SJCRH30 (cell line): ENCODE measurements at regions not wholly inside any gene's neighbourhood (a gene's known extent, or its start where the extent isn't known, plus 50 kb on each side); places are given as distances from the start of the nearest gene placed in this dataset.
"Not testable (repeated sequence)": the region's sequence is repeated elsewhere in the genome, so short reads cannot be mapped to it uniquely, and the experiment has no call there.

Source experiments
- DNase-seq, 2 experiments: peaks; one replicate each; pipeline ENCODE4 v3.0.0-alpha.2; 2015 to 2020
- H3K27ac ChIP-seq: fragments of 250-450 bp; sonication (Bioruptor Pico); 2 replicates; pipeline ENCODE4 v1.5.1; 2020; ENCODE audit warnings: mild to moderate bottlenecking, moderate library complexity
- H3K27me3 ChIP-seq: fragments of 250-450 bp; sonication (Bioruptor Pico); 2 replicates; pipeline ENCODE4 v1.5.1; 2020; ENCODE audit warnings: mild to moderate bottlenecking, moderate library complexity
- H3K36me3 ChIP-seq: fragments of 250-450 bp; sonication (Bioruptor Pico); 2 replicates; pipeline ENCODE4 v1.5.1; 2020; ENCODE audit warnings: mild to moderate bottlenecking, moderate library complexity
- H3K4me1 ChIP-seq: fragments of 250-450 bp; sonication (Bioruptor Pico); 2 replicates; pipeline ENCODE4 v1.5.1; 2020; ENCODE audit warnings: mild to moderate bottlenecking, moderate library complexity
- H3K4me3 ChIP-seq: fragments of 250-450 bp; sonication (Bioruptor Pico); 2 replicates; pipeline ENCODE4 v1.5.1; 2020; ENCODE audit warnings: mild to moderate bottlenecking, moderate library complexity
- H3K9me3 ChIP-seq: fragments of 250-450 bp; sonication (Bioruptor Pico); replicated peaks from 2 replicates; pipeline ENCODE4 v1.5.1; 2020; ENCODE audit warnings: mild to moderate bottlenecking, moderate library complexity

DNA sequence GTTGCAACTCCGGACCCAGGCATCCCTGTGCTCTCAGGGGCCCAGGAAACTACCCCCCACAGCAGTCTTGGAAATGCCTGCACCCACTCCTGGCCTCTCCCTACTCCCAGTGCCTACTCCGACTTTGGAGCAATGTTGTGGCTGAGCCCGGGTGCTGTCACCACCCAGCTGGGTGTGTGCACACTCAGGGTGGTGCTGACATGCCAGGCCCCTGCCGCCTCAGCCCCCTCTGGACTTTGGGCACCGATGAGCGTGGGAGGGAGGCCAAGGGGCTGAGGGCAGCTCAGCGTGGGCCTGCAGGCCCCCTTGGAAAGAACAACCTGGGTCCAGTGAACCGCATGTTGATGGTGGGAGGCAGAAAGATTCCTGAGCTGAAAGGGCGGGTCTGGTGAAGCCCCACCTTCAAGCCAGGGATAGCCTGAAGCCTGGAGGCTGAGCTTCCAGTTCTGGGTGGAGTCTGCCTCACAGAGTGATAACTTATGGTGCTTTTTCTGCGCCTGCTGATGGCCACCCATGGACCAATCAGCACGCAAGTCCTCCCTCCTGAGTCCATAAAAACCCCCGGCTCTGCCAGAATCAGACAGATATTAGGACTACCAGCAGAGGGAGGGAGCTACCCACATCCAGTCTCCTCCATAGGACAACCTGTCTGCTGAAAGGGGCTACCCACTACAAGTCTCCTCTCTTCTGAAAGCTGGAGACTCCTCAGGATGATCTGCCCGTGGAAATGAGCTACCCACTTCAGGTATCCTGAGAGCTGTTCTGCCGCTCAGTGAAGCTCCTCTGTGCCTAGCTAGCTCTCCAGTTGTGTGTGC is 380.4 kb upstream of the SORCS1 start:
- no peaks in the 10 kb centered on the region for H3K36me3 ChIP-seq
- H3K27ac ChIP-seq, result peak overlapping the region; percentile 92
- no peaks in the 10 kb centered on the region for H3K27me3 ChIP-seq
- H3K4me3 ChIP-seq, result no peak overlapping the region
- H3K4me1 ChIP-seq, result peaks cover 47% of the 10 kb centered on the region
- H3K9me3 ChIP-seq, result no peaks in the 10 kb centered on the region; the same call in 1 of the 2 replicates
- peak in 1 of 2 experiments; percentile 12 for DNase-seq

DNA sequence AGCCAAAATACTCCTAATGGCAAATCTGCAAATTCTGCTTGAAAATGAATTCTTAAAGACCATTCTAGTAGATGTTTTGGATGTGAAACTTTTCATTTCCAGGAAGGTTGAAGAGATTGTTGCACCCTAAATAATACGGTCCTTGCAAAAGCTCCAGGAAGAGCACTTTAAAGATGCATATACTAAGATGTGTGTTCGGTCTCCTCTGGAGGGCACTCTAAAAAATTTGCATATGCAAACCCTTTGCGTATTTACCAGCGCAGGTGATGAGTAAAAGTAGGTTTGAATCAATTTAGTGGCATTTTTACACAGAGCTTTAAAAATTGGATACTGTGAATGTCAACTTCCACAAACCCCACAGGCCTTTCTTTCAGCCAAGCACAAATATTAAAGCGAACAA is 378.1 kb upstream of the SORCS1 start:
- Histone ChIP-seq H3K4me3 (no peak overlapping the region), H3K4me1 (peaks cover 35% of the 10 kb centered on the region), H3K27me3 (no peaks in the 10 kb centered on the region), H3K27ac (no peak overlapping the region), H3K9me3 (no peaks in the 10 kb centered on the region), H3K36me3 (no peaks in the 10 kb centered on the region)
- no peak for DNase-seq

GRCh38 chr10:107542016-107542415 is 377.5 kb upstream of the SORCS1 start:
- H3K9me3 ChIP-seq, result no peaks in the 10 kb centered on the region
- no peaks in the 10 kb centered on the region for H3K27me3 ChIP-seq
- H3K36me3 ChIP-seq, result no peaks in the 10 kb centered on the region
- peaks cover 30% of the 10 kb centered on the region for H3K4me1 ChIP-seq
- no peak overlapping the region for H3K4me3 ChIP-seq
- H3K27ac ChIP-seq, result no peak overlapping the region
- DNase-seq, result no peak

DNA sequence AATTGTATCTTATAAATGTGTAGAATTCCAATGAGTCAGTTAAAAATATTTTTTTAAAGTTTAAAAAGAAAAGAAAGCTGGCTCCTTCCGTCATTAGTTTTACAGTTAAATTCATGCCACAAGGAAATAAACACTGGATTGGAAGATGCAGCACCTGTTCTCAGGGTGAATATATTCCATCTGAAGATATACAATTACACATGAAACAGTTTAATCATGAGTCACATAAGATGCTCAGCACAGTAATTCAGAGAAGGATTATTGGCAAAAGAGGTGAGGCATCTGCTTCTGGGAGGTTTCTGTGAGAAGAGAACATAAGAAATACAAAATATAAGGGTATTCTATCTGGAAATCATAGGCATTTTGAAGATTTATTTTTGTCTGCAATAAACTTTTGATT is 376.5 kb upstream of the SORCS1 start:
- Histone ChIP-seq H3K27ac (no peak overlapping the region), H3K27me3 (no peaks in the 10 kb centered on the region), H3K4me1 (peaks cover 19% of the 10 kb centered on the region), H3K9me3 (no peaks in the 10 kb centered on the region), H3K4me3 (no peak overlapping the region), H3K36me3 (no peaks in the 10 kb centered on the region)
- peak in 1 of 2 experiments; percentile 34 for DNase-seq

DNA sequence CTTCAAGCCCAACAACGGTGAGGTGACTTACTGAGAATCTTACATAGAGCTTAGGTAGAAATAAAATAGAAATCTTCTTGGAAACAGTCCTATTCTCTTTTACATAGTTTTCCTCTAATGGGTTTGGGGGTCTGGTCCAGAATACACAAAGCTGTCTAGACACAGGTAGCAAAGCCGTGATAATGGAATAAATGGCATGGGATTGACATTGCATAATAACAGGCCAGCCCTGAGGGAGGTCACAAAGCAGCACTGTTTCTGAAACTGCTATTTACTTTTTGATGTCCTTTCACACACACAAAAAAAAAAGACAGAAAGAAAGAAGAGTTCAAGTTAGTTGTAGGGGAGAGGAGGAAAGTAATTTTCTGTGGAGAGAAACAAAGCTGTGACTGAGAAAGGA is 364.8 kb upstream of the SORCS1 start:
- no peaks in the 10 kb centered on the region for H3K36me3 ChIP-seq
- no peak for DNase-seq
- no peaks in the 10 kb centered on the region; the same call in 1 of the 2 replicates for H3K9me3 ChIP-seq
- no peak overlapping the region for H3K27ac ChIP-seq
- H3K4me1 ChIP-seq, result peaks cover 3% of the 10 kb centered on the region; the same call in 1 of the 2 replicates
- H3K27me3 ChIP-seq, result no peaks in the 10 kb centered on the region
- H3K4me3 ChIP-seq, result no peak overlapping the region

- no peak overlapping the region for H3K4me3 ChIP-seq
- no peaks in the 10 kb centered on the region for H3K36me3 ChIP-seq
Measured at GRCh38 chr10:107520348-107520747, 355.8 kb upstream of the SORCS1 start.

DNA sequence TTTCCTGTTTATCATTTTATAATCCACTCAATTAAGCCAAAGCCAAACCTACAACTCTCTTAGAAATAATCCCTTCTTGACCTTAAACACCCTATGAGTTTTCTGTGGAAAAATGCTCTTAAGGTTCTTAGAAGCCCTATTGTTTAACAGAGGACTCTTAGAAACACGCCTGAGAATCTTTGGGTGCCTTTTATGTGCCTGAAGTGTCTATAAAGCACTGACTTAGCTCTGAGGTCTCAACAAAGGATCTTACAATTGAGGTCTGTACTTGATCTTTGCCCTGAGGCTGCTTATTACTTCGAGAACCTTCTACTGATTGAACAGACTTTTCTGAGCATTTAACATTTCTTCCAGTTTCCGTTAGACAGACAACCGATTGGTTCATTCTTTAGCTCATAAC is 353.3 kb upstream of the SORCS1 start:
- H3K4me1 ChIP-seq, result no peaks in the 10 kb centered on the region

More at GRCh38 chr10:107520348-107520747, 355.8 kb upstream of the SORCS1 start:
- Histone ChIP-seq H3K4me1 (no peaks in the 10 kb centered on the region), H3K9me3 (no peaks in the 10 kb centered on the region), H3K27me3 (no peaks in the 10 kb centered on the region), H3K27ac (no peak overlapping the region)
- DNase-seq, result no peak

DNA sequence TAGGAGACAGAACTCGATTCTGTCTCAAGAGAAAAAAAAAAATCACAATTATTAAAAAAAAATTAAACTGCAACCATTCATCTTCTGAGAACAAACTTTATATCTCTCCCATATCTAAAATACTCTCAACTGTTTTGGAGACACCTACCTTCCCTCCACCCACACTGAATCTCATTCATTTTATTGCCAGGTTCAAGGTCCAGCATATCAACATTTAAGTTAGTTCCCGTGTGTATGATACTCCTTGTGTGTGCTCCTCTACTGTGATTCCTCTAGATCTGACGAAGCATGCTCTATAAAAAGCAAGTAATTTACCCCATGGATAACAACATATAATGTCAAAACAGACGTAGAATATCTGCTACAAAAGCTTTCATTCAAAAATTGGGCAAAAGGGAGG is 351.8 kb upstream of the SORCS1 start:
- DNase-seq, result no peak
- Histone ChIP-seq H3K4me1 (no peaks in the 10 kb centered on the region), H3K4me3 (no peak overlapping the region), H3K9me3 (no peaks in the 10 kb centered on the region), H3K27ac (no peak overlapping the region), H3K36me3 (no peaks in the 10 kb centered on the region), H3K27me3 (no peaks in the 10 kb centered on the region)

More for the DNA sequence above, 353.3 kb upstream of the SORCS1 start:
- H3K27me3 ChIP-seq, result no peaks in the 10 kb centered on the region
- no peak overlapping the region for H3K27ac ChIP-seq
- no peak overlapping the region for H3K4me3 ChIP-seq
- no peaks in the 10 kb centered on the region for H3K36me3 ChIP-seq
- no peaks in the 10 kb centered on the region for H3K9me3 ChIP-seq
- DNase-seq, result no peak

DNA sequence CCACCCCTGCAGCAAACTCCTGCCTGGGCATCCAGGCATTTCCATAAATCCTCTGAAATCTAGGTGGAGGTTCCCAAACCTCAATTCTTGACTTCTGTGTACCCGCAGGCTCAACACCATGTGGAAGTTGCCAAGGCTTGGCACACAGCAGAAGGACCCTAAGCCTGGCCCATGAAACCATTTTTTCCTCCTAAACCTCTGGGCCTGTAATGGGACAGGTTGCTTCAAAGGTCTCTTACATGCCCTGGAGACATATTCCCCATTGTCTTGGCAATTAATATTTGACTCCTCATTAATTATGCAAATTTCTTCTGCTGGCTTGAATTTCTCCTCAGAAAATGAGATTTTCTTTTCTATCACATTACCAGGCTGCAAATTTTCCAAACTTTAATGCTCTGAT is 339.5 kb upstream of the SORCS1 start:
- not testable (repeated sequence) for H3K4me3 ChIP-seq, H3K27ac ChIP-seq, DNase-seq, H3K4me1 ChIP-seq, H3K36me3 ChIP-seq, H3K27me3 ChIP-seq, H3K9me3 ChIP-seq

- H3K9me3 ChIP-seq, result no peaks in the 10 kb centered on the region
- H3K4me3 ChIP-seq, result no peak overlapping the region
- H3K4me1 ChIP-seq, result no peaks in the 10 kb centered on the region
- no peaks in the 10 kb centered on the region for H3K27me3 ChIP-seq
- H3K27ac ChIP-seq, result no peak overlapping the region
- DNase-seq, result no peak
- H3K36me3 ChIP-seq, result no peaks in the 10 kb centered on the region
Measured at GRCh38 chr10:107502229-107502985, 337.9 kb upstream of the SORCS1 start.

DNA sequence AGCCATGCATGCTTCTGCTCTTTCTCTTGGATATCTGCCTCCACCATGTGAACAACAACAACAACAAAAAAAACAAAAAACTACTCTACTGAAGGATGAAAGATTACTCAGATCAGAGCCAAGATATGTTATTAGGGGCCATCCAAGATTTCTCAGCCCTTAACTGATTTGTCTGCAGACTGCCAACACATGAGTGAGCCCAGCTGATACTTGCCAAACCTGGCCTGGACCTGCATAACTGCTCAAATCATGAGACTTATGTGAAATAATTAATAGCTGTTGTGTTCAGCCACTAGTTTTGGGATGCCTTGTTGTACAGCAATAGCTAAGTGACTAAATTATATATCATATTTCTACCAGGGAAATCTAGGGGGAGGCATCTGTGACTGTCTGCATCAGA is 334.5 kb upstream of the SORCS1 start:
- H3K27ac ChIP-seq, result no peak overlapping the region

DNA sequence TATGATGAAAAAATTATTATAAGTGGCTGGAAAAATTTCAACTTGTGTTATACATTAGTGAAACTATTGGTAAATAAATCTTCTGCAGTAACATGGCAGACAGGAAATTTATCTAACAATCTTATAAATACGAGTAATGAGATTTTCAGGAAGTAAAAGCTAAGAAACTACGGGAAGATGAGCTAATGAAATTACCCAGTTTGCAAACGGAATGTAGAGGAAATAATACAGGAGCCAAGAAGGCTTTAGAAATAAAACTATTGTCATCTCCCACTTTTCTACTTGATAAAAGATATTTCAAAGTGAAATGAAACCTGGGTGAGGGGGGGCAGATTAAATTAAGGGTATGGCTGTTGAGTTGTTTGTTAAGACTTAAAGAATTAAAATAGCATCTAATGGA is 332.5 kb upstream of the SORCS1 start:
- H3K36me3 ChIP-seq, result no peaks in the 10 kb centered on the region
- DNase-seq, result no peak
- H3K27me3 ChIP-seq, result no peaks in the 10 kb centered on the region
- H3K27ac ChIP-seq, result no peak overlapping the region
- H3K4me1 ChIP-seq, result no peaks in the 10 kb centered on the region
- no peaks in the 10 kb centered on the region for H3K9me3 ChIP-seq
- H3K4me3 ChIP-seq, result no peak overlapping the region

More for the DNA sequence above, 334.5 kb upstream of the SORCS1 start:
- no peaks in the 10 kb centered on the region for H3K27me3 ChIP-seq
- no peaks in the 10 kb centered on the region for H3K9me3 ChIP-seq
- H3K36me3 ChIP-seq, result no peaks in the 10 kb centered on the region
- no peak for DNase-seq
- H3K4me3 ChIP-seq, result no peak overlapping the region
- no peaks in the 10 kb centered on the region for H3K4me1 ChIP-seq

DNA sequence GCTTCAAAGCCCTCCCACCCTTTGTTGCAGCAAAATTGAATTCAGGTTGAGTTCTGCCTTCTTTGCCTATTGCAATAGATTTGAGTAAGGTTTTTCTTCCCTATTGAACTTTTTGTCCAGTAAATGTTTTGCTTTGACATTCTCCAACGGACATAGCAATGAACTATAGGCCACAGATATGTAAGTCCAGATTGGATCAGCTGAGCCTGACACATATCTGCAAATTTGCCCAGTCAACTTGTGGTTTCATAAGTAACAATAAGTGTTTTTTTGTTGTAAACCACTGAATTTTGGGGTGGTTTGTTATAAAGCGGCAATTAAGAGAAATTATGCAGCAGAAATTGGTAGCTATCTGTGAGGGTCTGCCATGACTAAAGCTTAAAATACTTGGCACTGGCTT is 332.1 kb upstream of the SORCS1 start:
- Histone ChIP-seq H3K27me3 (no peaks in the 10 kb centered on the region), H3K36me3 (no peaks in the 10 kb centered on the region), H3K27ac (no peak overlapping the region), H3K9me3 (no peaks in the 10 kb centered on the region), H3K4me3 (no peak overlapping the region), H3K4me1 (no peaks in the 10 kb centered on the region)
- no peak for DNase-seq

DNA sequence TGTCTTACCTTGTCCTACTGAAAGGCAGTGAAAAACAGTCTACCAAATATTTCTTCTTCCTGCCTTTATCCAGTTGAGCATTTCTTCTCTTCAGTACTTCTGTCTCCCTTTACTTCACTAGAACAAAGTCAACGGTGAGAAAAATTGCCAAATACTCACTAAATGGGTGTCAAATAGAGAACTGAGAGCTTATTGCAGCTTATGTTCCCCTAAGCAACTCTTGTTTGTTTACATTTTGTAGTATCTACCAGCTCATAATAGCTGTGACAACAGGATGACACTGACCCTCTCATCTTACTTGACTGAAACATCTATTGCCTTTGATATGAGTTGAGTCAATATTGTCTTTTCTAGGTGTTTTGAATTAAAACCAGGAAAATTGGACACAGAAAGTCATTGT is 327.9 kb upstream of the SORCS1 start:
- no peak for DNase-seq
- Histone ChIP-seq H3K9me3 (no peaks in the 10 kb centered on the region), H3K27me3 (no peaks in the 10 kb centered on the region), H3K36me3 (no peaks in the 10 kb centered on the region), H3K4me1 (no peaks in the 10 kb centered on the region), H3K27ac (no peak overlapping the region), H3K4me3 (no peak overlapping the region)

DNA sequence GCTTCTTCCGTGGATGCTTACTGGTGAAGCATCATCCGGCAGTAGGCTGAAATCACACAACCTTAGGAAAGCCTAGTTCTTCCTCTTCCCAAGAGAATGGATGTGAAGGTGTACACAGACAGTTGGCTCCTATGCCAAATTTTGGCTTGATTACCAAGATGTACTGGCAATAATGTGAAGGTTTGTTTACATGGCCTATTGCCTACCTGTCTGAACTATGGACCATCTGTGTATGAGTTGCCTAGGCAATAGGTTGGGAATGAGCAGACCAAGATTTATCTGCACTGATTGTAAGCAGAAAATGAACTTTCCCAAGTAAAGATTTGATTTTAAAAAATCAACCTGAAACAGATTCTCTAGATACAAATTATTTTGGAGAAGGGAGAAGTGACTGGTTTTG is 325.9 kb upstream of the SORCS1 start:
- H3K4me3 ChIP-seq, result no peak overlapping the region
- no peaks in the 10 kb centered on the region for H3K27me3 ChIP-seq
- H3K4me1 ChIP-seq, result no peaks in the 10 kb centered on the region
- DNase-seq, result no peak
- no peaks in the 10 kb centered on the region for H3K36me3 ChIP-seq
- no peaks in the 10 kb centered on the region for H3K9me3 ChIP-seq
- H3K27ac ChIP-seq, result no peak overlapping the region
